Heart left ventricle (tissue), 16 donors: ENCODE measurements at regions not wholly inside any gene's neighbourhood (a gene's known extent, or its start where the extent isn't known, plus 50 kb on each side); places are given as distances from the start of the nearest gene placed in this dataset.

Experiments
- ATAC-seq, 4 donors: fragments of 200-7000 bp; cut with Tn5 transposase; one replicate each; pipeline ENCODE4 v1.9.1; 2020 to 2022; ENCODE audit warnings: moderate library complexity in 4 of 4, mild to moderate bottlenecking in 3 of 4, moderate number of reproducible peaks in 1 of 4
- DNase-seq, 5 donors: peaks; one replicate each; pipeline ENCODE4 v3.0.0-alpha.2; 2020
- H3K27ac ChIP-seq, 12 donors: fragments of 200-600 bp; sonication (generic) in 4 of 12; one replicate each; pipeline versions ENCODE4 v1.5.0 to v1.8.0; 2016 to 2022; ENCODE audit warnings: mild to moderate bottlenecking in 2 of 12
- H3K27me3 ChIP-seq, 9 donors: fragments of 200-600 bp; sonication (generic) in 2 of 9; one replicate each; pipeline versions ENCODE4 v1.5.1 to v1.8.0; 2016 to 2022; ENCODE audit warnings: mild to moderate bottlenecking in 3 of 9
- H3K36me3 ChIP-seq, 9 donors: fragments of 200-600 bp; sonication (generic) in 2 of 9; one replicate each; pipeline versions ENCODE4 v1.5.0 to v1.8.0; 2018 to 2022; ENCODE audit warnings: mild to moderate bottlenecking in 2 of 9
- H3K4me1 ChIP-seq, 12 donors: fragments of 200-600 bp; sonication (generic) in 4 of 12; one replicate each; pipeline versions ENCODE4 v1.5.0 to v1.8.0; 2016 to 2022; ENCODE audit warnings: mild to moderate bottlenecking in 3 of 12
- H3K4me3 ChIP-seq, 12 donors: fragments of 200-600 bp; sonication (generic) in 4 of 12; one replicate each; pipeline versions ENCODE4 v1.5.0 to v1.8.0; 2017 to 2022; ENCODE audit warnings: mild to moderate bottlenecking in 9 of 12, moderate library complexity in 4 of 12
- H3K9me3 ChIP-seq, 12 donors: fragments of 200-600 bp; sonication (generic) in 4 of 12; one replicate each; pipeline versions ENCODE4 v1.5.0 to v1.8.0; 2016 to 2022; ENCODE audit warnings: mild to moderate bottlenecking in 1 of 12
- POLR2A ChIP-seq, 2 donors: fragments of 450-650 bp; IDR thresholded peaks; one replicate each; pipeline ENCODE4 v1.6.1; 2017; ENCODE audit warnings: antibody characterized with exemption in 2 of 2, mild to moderate bottlenecking in 2 of 2, moderate library complexity in 2 of 2
- WGBS, 4 donors: extraction: QIAGEN DNeasy Blood & Tissue Kit in 2 of 4; methylation state at CpG; one replicate each; pipeline versions ENCODE4 v1.1.5 to v1.1.7; 2013 to 2018; 5-methylcytosine and 5-hydroxymethylcytosine counted together
- intact Hi-C, 10 donors: fragments of 100-400 bp; cut with DNase I; formaldehyde crosslinking; loops; one replicate each; pipeline versions ENCODE4 v1.11.1 to v1.14.2; 2022
- TF ChIP-seq, protein P1 (sequence below), 12 donors: fragments of 200-600 bp; sonication (generic) in 4 of 12; IDR thresholded peaks; one replicate each; pipeline versions ENCODE4 v1.5.0 to v1.8.0; 2018 to 2022; ENCODE audit warnings: antibody characterized with exemption in 12 of 12, mild to moderate bottlenecking in 5 of 12
- donor health status: ischemic (EF 13 %, LVEDD 7.1; RV severe dilation, severe dysfunction).
- donor health status: healthy with polysubstance abuse.
- donor health status: DM: no; HTN: yes; CAD: no.
- donor health status: DM: no; HTN: no; CAD: no.
- donor health status: ischemic (EF 25% LVEDD 6.9; RV normal size, moderate dysfunction).
- donor health status: ischemic (EF 25% LVEDD 5.7; RV mildly dilated, moderate dysfunction).
- donor health status: healthy.
- donor health status: DM: yes; HTN: yes; CAD: no.
- donor health status: ischemic (EF 35%, LVEDD 5.7; RV mildly dilated, moderate dysfunction).
- donor health status: nonischemic (EF 11% LVEDD 7.7; RV severe dilation, severe dysfunction).
- donor health status: DM: yes; HTN: yes; CAD: no.
- donor health status: PGD.
- donor health status: ischemic (EF 29% LVEDD 5.4; RV normal size, mild dysfunction).
- donor health status: nonischemic (EF 23%, LVEDD 6.1; RV moderate dilation, normal function).

DNA sequence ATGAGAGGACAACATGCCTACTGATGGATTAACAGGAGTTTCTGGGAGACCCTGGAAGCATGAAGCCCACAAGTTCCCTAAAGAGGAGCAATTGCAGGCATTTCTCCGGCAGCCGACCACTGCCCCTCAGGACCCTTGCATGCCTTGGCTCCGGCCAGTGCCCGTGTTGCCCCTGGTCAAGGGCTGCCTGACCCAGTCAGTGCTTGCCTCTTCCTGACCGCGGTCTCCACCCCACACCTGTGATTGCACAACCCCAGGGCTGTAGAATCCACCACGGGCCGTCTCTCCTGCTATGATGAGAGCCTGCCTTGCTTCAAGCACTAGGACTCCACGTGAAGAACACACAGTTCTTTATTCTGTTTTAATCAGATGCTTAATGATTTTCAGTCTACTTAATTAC is 127.5 kb downstream of the GLI2 start:
- WGBS, 4 donors = 84 to 95% (median 92%) methylated on average over 7 to 9 of the region's 9 CpGs
- DNase-seq = peak in 2 of 5 donors; percentile 24 to 47

DNA sequence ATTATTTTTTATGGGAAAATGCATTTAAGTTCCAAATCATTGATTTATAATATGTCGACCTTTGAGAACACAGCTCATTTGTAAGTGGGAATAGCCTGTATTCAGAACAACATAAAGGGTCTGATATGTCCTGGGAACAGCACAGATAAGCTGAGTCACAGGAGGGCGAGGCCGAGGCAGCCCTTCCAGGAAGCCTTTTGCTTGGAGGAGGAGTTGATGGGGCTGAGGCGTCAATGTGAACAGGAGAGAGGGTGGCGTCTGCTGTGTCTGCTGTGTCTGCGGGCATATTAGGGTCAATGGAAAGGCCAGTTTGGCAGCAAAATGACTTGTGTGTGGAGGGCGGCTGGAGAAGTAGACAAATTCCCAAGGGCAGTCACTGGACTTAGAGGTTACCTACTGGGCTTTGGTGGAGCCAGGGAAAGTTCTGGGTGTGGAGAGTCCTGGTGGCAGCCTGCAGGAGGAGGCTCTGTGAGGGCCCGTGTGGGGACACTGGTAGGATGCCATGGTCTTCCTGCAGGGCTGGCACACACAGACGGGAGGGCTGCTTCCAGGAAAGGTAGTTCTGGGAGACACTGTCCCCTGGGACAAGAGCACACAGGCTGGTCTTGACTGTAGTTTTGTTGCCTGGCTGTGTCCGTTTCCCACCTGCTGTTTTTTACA is 128.1 kb downstream of the GLI2 start:
- DNase-seq (peak in 3 of 5 donors; percentile 51 to 62 (median 51)), ATAC-seq (peak in 3 of 4 donors; percentile 34 to 50 (median 39))
- no peaks in the 10 kb centered on the region for H3K9me3 ChIP-seq
- TF ChIP-seq, protein P1, sequence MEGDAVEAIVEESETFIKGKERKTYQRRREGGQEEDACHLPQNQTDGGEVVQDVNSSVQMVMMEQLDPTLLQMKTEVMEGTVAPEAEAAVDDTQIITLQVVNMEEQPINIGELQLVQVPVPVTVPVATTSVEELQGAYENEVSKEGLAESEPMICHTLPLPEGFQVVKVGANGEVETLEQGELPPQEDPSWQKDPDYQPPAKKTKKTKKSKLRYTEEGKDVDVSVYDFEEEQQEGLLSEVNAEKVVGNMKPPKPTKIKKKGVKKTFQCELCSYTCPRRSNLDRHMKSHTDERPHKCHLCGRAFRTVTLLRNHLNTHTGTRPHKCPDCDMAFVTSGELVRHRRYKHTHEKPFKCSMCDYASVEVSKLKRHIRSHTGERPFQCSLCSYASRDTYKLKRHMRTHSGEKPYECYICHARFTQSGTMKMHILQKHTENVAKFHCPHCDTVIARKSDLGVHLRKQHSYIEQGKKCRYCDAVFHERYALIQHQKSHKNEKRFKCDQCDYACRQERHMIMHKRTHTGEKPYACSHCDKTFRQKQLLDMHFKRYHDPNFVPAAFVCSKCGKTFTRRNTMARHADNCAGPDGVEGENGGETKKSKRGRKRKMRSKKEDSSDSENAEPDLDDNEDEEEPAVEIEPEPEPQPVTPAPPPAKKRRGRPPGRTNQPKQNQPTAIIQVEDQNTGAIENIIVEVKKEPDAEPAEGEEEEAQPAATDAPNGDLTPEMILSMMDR (IDR thresholded peaks at IDR 0.05) = no peak
- TF ChIP-seq POLR2A (IDR thresholded peaks at IDR 0.05) = no peak
- 67 to 75% (median 72%) methylated on average over 10 of the region's 10 CpGs for WGBS, 4 donors
- intact Hi-C loops = loop anchor here in 1 of 10 donors (10.0 kb wide), 1 partner anchor 129 kb away; the partner anchor contains the start of gene GLI2
- no peak overlapping the region for H3K4me3 ChIP-seq
- H3K36me3 ChIP-seq = no peaks in the 10 kb centered on the region
- H3K4me1 ChIP-seq = peaks cover 0 to 26% (median 6%) of the 10 kb centered on the region in 12 donors
- no peak overlapping the region for H3K27ac ChIP-seq
- H3K27me3 ChIP-seq = peaks cover 0 to 9% (median 0%) of the 10 kb centered on the region in 9 donors

More for the DNA sequence above, 127.5 kb downstream of the GLI2 start:
- ATAC-seq = no peak
- no peak overlapping the region for H3K27ac ChIP-seq
- no peaks in the 10 kb centered on the region for H3K36me3 ChIP-seq
- peaks cover 0 to 9% (median 0%) of the 10 kb centered on the region in 9 donors for H3K27me3 ChIP-seq
- intact Hi-C loops = loop anchor here in 1 of 10 donors (10.0 kb wide), 1 partner anchor 128 kb away; the partner anchor contains the start of gene GLI2
- H3K4me3 ChIP-seq = no peak overlapping the region
- H3K9me3 ChIP-seq = no peaks in the 10 kb centered on the region
- no peak for TF ChIP-seq POLR2A (IDR thresholded peaks at IDR 0.05)
- TF ChIP-seq, protein P1 (IDR thresholded peaks at IDR 0.05) = no peak
- H3K4me1 ChIP-seq = peaks cover 0 to 20% (median 3%) of the 10 kb centered on the region in 12 donors

DNA sequence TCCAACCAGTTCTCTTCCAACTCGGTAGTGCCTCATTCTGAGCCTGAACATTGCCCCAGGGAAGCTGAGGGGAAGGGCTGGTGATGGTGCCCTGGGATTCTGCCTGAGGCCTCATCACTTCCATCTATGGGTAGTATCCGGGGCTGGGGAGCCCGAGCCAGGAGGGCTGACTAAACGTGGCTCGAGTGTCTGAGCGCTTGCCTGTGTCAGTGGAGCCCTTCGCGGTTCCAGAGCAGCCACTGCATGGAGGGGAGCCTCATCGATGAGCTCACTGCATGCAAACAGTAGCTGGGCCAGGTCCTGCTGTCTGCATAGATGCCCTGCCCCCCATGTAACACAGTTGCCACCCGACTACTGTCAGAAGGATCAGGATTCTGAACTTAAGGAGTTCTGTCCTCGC is 129.3 kb downstream of the GLI2 start:
- intact Hi-C loops = loop anchor here in 2 of 10 donors (5.0 to 10.0 kb wide), 2 partner anchors 128 to 130 kb away; partner anchors contain the start of gene GLI2 (in 2 of the 2)
- 80 to 88% (median 85%) methylated on average over 11 of the region's 11 CpGs for WGBS, 4 donors
- H3K27ac ChIP-seq = no peak overlapping the region
- peaks cover 0 to 9% (median 0%) of the 10 kb centered on the region in 9 donors for H3K27me3 ChIP-seq
- TF ChIP-seq, protein P1 (IDR thresholded peaks at IDR 0.05) = no peak
- no peak for TF ChIP-seq POLR2A (IDR thresholded peaks at IDR 0.05)
- DNase-seq = peak in 2 of 5 donors; percentile 9 to 44
- no peaks in the 10 kb centered on the region for H3K9me3 ChIP-seq
- no peak overlapping the region for H3K4me3 ChIP-seq
- ATAC-seq = no peak
- no peaks in the 10 kb centered on the region for H3K36me3 ChIP-seq
- peaks cover 0 to 30% (median 6%) of the 10 kb centered on the region in 12 donors for H3K4me1 ChIP-seq

DNA sequence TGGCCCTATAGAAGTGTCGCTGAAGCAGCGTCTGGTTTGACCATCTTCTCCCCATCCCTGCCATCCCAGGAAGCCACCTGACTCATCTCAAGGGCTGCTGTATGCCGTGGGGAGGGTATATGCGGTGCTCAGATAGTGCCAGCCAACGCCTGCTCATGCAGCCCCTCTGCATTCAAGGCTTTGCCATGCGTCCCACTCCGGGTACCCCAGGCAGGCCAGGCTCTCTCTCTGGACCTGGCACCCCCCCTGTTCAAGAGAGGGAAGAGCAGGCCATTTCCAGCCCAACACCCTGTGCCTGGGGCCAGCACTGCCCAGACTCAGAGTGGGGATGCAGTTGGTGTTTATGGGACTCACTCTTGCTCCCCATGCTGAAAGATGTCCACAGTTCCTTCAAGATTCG is 130.0 kb downstream of the GLI2 start:
- TF ChIP-seq, protein P1 (IDR thresholded peaks at IDR 0.05) = no peak
- no peak for TF ChIP-seq POLR2A (IDR thresholded peaks at IDR 0.05)
- WGBS, 4 donors = 91 to 97% (median 95%) methylated on average over 8 of the region's 8 CpGs
- Histone ChIP-seq H3K27me3 (peaks cover 0 to 9% (median 0%) of the 10 kb centered on the region in 9 donors), H3K4me1 (peaks cover 0 to 30% (median 6%) of the 10 kb centered on the region in 12 donors), H3K27ac (no peak overlapping the region), H3K4me3 (no peak overlapping the region), H3K36me3 (no peaks in the 10 kb centered on the region), H3K9me3 (no peaks in the 10 kb centered on the region)
- ATAC-seq (no peak), DNase-seq (peak in 1 of 5 donors; percentile 20)
- intact Hi-C loops = loop anchor here in 2 of 10 donors (5.0 to 10.0 kb wide), 2 partner anchors 128 to 131 kb away; partner anchors contain the start of gene GLI2 (in 2 of the 2)
